NCI-H82 (cell line): ENCODE measurements at regions not wholly inside any gene's neighbourhood (a gene's known extent, or its start where the extent isn't known, plus 50 kb on each side); places are given as distances from the start of the nearest gene placed in this dataset.
"Not testable (repeated sequence)": the region's sequence is repeated elsewhere in the genome, so short reads cannot be mapped to it uniquely, and the experiment has no call there.

Experiments used
- DNase-seq: peaks from one replicate; lab custom pipeline; 2025; lab: John Stamatoyannopoulos, UW

- DNase-seq, result no peak
Measured at GRCh38 chr9:72471096-72471495, 50.3 kb upstream of the TMC1 start.

- DNase-seq, result peak; percentile 18
Measured at GRCh38 chr9:72467766-72468738, 53.4 kb upstream of the TMC1 start.

- no peak for DNase-seq
Measured at GRCh38 chr9:72465593-72465984, 55.8 kb upstream of the TMC1 start.

GRCh38 chr9:72464857-72465592, 56.4 kb upstream of the TMC1 start:
- peak; percentile 83 for DNase-seq

GRCh38 chr9:72462340-72462739, 59.1 kb upstream of the TMC1 start:
- DNase-seq, result no peak

GRCh38 chr9:72460342-72461312, 60.8 kb upstream of the TMC1 start:
- peak; percentile 72 for DNase-seq

- peak; percentile 69 for DNase-seq
Measured at GRCh38 chr9:72459308-72459707, 62.1 kb upstream of the TMC1 start.

- DNase-seq, result no peak
Measured at GRCh38 chr9:72458153-72458552, 63.3 kb upstream of the TMC1 start.

- DNase-seq, result no peak
Measured at GRCh38 chr9:72457366-72457765, 64.0 kb upstream of the TMC1 start.

GRCh38 chr9:72454871-72455491, 66.4 kb upstream of the TMC1 start:
- DNase-seq, result no peak

GRCh38 chr9:72453797-72454196, 67.6 kb upstream of the TMC1 start:
- DNase-seq, result no peak

GRCh38 chr9:72446241-72446640, 75.2 kb upstream of the TMC1 start:
- DNase-seq, result not testable (repeated sequence)

GRCh38 chr9:72445306-72445995, 76.0 kb upstream of the TMC1 start:
- no peak for DNase-seq

- DNase-seq, result no peak
Measured at GRCh38 chr9:72444435-72444834, 77.0 kb upstream of the TMC1 start.

GRCh38 chr9:72443855-72444254, 77.6 kb upstream of the TMC1 start:
- no peak for DNase-seq

- no peak for DNase-seq
Measured at GRCh38 chr9:72441848-72442607, 77.0 kb upstream of the ZFAND5 start.

GRCh38 chr9:72440992-72441847, 76.2 kb upstream of the ZFAND5 start:
- DNase-seq, result no peak

- no peak for DNase-seq
Measured at GRCh38 chr9:72440378-72440777, 75.4 kb upstream of the ZFAND5 start.
